ENCODE measurements at regions not wholly inside any gene's neighbourhood (a gene's known extent, or its start where the extent isn't known, plus 50 kb on each side); places are given as distances from the start of the nearest gene placed in this dataset.

- no peaks in the 10 kb centered on the region for H3K36me3 ChIP-seq (ENCODE audit: insufficient read depth, low read length)
- no peak overlapping the region for H3K4me2 ChIP-seq (ENCODE audit: low read length)
- H3K27me3 ChIP-seq (ENCODE audit: control insufficient read depth, insufficient read depth, low read length), result no peaks in the 10 kb centered on the region
- no peak overlapping the region for H3K9ac ChIP-seq (ENCODE audit: low read depth, low read length)
- H3K9me3 ChIP-seq (replicated peaks; ENCODE audit: low read length), result no peaks in the 10 kb centered on the region
- no peak overlapping the region for H3K4me3 ChIP-seq (ENCODE audit: low read length)
- H3K4me1 ChIP-seq (ENCODE audit: control insufficient read depth, insufficient read depth, low read length), result no peaks in the 10 kb centered on the region
These were observed 321.6 kb upstream of the TNP1 start for GRCh38 chr2:217181512-217181911.

- Histone ChIP-seq H3K4me3 (ENCODE audit: low read length) (no peak overlapping the region), H3K9me3 (replicated peaks; ENCODE audit: low read length) (no peaks in the 10 kb centered on the region), H3K4me1 (ENCODE audit: control insufficient read depth, insufficient read depth, low read length) (no peaks in the 10 kb centered on the region), H3K36me3 (ENCODE audit: insufficient read depth, low read length) (no peaks in the 10 kb centered on the region), H3K9ac (ENCODE audit: low read depth, low read length) (no peak overlapping the region), H3K27me3 (ENCODE audit: control insufficient read depth, insufficient read depth, low read length) (no peaks in the 10 kb centered on the region), H3K4me2 (ENCODE audit: low read length) (no peak overlapping the region)
These were observed 320.0 kb upstream of the TNP1 start for GRCh38 chr2:217179854-217180253.

GRCh38 chr2:217178341-217178740 is 318.5 kb upstream of the TNP1 start:
- H3K27me3 ChIP-seq (ENCODE audit: control insufficient read depth, insufficient read depth, low read length), result no peaks in the 10 kb centered on the region
- H3K36me3 ChIP-seq (ENCODE audit: insufficient read depth, low read length), result no peaks in the 10 kb centered on the region
- H3K4me1 ChIP-seq (ENCODE audit: control insufficient read depth, insufficient read depth, low read length), result no peaks in the 10 kb centered on the region
- H3K9me3 ChIP-seq (replicated peaks; ENCODE audit: low read length), result no peaks in the 10 kb centered on the region
- no peak overlapping the region for H3K4me3 ChIP-seq (ENCODE audit: low read length)
- no peak overlapping the region for H3K9ac ChIP-seq (ENCODE audit: low read depth, low read length)
- H3K4me2 ChIP-seq (ENCODE audit: low read length), result no peak overlapping the region

GRCh38 chr2:217177720-217178119 is 317.9 kb upstream of the TNP1 start:
- H3K9me3 ChIP-seq (replicated peaks; ENCODE audit: low read length), result no peaks in the 10 kb centered on the region
- no peaks in the 10 kb centered on the region for H3K36me3 ChIP-seq (ENCODE audit: insufficient read depth, low read length)
- no peak overlapping the region for H3K9ac ChIP-seq (ENCODE audit: low read depth, low read length)
- H3K27me3 ChIP-seq (ENCODE audit: control insufficient read depth, insufficient read depth, low read length), result no peaks in the 10 kb centered on the region
- H3K4me1 ChIP-seq (ENCODE audit: control insufficient read depth, insufficient read depth, low read length), result no peaks in the 10 kb centered on the region
- no peak overlapping the region for H3K4me2 ChIP-seq (ENCODE audit: low read length)
- H3K4me3 ChIP-seq (ENCODE audit: low read length), result no peak overlapping the region

- no peaks in the 10 kb centered on the region for H3K9me3 ChIP-seq (replicated peaks; ENCODE audit: low read length)
These were observed 312.0 kb upstream of the TNP1 start for GRCh38 chr2:217171874-217172273.

GRCh38 chr2:217168496-217168895 is 308.6 kb upstream of the TNP1 start:
- no peaks in the 10 kb centered on the region for H3K36me3 ChIP-seq (ENCODE audit: insufficient read depth, low read length)
- H3K4me1 ChIP-seq (ENCODE audit: control insufficient read depth, insufficient read depth, low read length), result no peaks in the 10 kb centered on the region
- H3K4me2 ChIP-seq (ENCODE audit: low read length), result no peak overlapping the region
- no peaks in the 10 kb centered on the region for H3K27me3 ChIP-seq (ENCODE audit: control insufficient read depth, insufficient read depth, low read length)
- H3K9me3 ChIP-seq (replicated peaks; ENCODE audit: low read length), result no peaks in the 10 kb centered on the region
- no peak overlapping the region for H3K4me3 ChIP-seq (ENCODE audit: low read length)
- no peak overlapping the region for H3K9ac ChIP-seq (ENCODE audit: low read depth, low read length)

More at GRCh38 chr2:217171874-217172273, 312.0 kb upstream of the TNP1 start:
- Histone ChIP-seq H3K27me3 (ENCODE audit: control insufficient read depth, insufficient read depth, low read length) (no peaks in the 10 kb centered on the region), H3K36me3 (ENCODE audit: insufficient read depth, low read length) (no peaks in the 10 kb centered on the region), H3K9ac (ENCODE audit: low read depth, low read length) (no peak overlapping the region), H3K4me2 (ENCODE audit: low read length) (no peak overlapping the region), H3K4me3 (ENCODE audit: low read length) (no peak overlapping the region), H3K4me1 (ENCODE audit: control insufficient read depth, insufficient read depth, low read length) (no peaks in the 10 kb centered on the region)

- no peak overlapping the region for H3K9ac ChIP-seq (ENCODE audit: low read depth, low read length)
- no peaks in the 10 kb centered on the region for H3K36me3 ChIP-seq (ENCODE audit: insufficient read depth, low read length)
- H3K9me3 ChIP-seq (replicated peaks; ENCODE audit: low read length), result no peaks in the 10 kb centered on the region
- H3K4me1 ChIP-seq (ENCODE audit: control insufficient read depth, insufficient read depth, low read length), result no peaks in the 10 kb centered on the region
- no peak overlapping the region for H3K4me3 ChIP-seq (ENCODE audit: low read length)
- H3K27me3 ChIP-seq (ENCODE audit: control insufficient read depth, insufficient read depth, low read length), result no peaks in the 10 kb centered on the region
- H3K4me2 ChIP-seq (ENCODE audit: low read length), result no peak overlapping the region
These were observed 307.7 kb upstream of the TNP1 start for GRCh38 chr2:217167531-217167930.

- Histone ChIP-seq H3K9ac (ENCODE audit: low read depth, low read length) (no peak overlapping the region), H3K4me2 (ENCODE audit: low read length) (no peak overlapping the region), H3K27me3 (ENCODE audit: control insufficient read depth, insufficient read depth, low read length) (no peaks in the 10 kb centered on the region), H3K4me3 (ENCODE audit: low read length) (no peak overlapping the region), H3K9me3 (replicated peaks; ENCODE audit: low read length) (no peaks in the 10 kb centered on the region), H3K4me1 (ENCODE audit: control insufficient read depth, insufficient read depth, low read length) (peaks cover 3% of the 10 kb centered on the region), H3K36me3 (ENCODE audit: insufficient read depth, low read length) (no peaks in the 10 kb centered on the region)
These were observed 306.5 kb upstream of the TNP1 start for GRCh38 chr2:217166241-217166850.

- no peaks in the 10 kb centered on the region for H3K9me3 ChIP-seq (replicated peaks; ENCODE audit: low read length)
- H3K4me1 ChIP-seq (ENCODE audit: control insufficient read depth, insufficient read depth, low read length), result peaks cover 3% of the 10 kb centered on the region
- no peak overlapping the region for H3K4me3 ChIP-seq (ENCODE audit: low read length)
- no peak overlapping the region for H3K9ac ChIP-seq (ENCODE audit: low read depth, low read length)
- H3K27me3 ChIP-seq (ENCODE audit: control insufficient read depth, insufficient read depth, low read length), result no peaks in the 10 kb centered on the region
- H3K4me2 ChIP-seq (ENCODE audit: low read length), result no peak overlapping the region
- H3K36me3 ChIP-seq (ENCODE audit: insufficient read depth, low read length), result no peaks in the 10 kb centered on the region
These were observed 305.7 kb upstream of the TNP1 start for GRCh38 chr2:217165547-217165946.

- H3K9me3 ChIP-seq (replicated peaks; ENCODE audit: low read length), result no peaks in the 10 kb centered on the region
- H3K4me2 ChIP-seq (ENCODE audit: low read length), result no peak overlapping the region
- no peak overlapping the region for H3K4me3 ChIP-seq (ENCODE audit: low read length)
- no peak overlapping the region for H3K9ac ChIP-seq (ENCODE audit: low read depth, low read length)
- peaks cover 3% of the 10 kb centered on the region for H3K4me1 ChIP-seq (ENCODE audit: control insufficient read depth, insufficient read depth, low read length)
- no peaks in the 10 kb centered on the region for H3K27me3 ChIP-seq (ENCODE audit: control insufficient read depth, insufficient read depth, low read length)
- no peaks in the 10 kb centered on the region for H3K36me3 ChIP-seq (ENCODE audit: insufficient read depth, low read length)
These were observed 304.1 kb upstream of the TNP1 start for GRCh38 chr2:217163987-217164386.

- H3K4me3 ChIP-seq (ENCODE audit: low read length), result no peak overlapping the region
- H3K4me1 ChIP-seq (ENCODE audit: control insufficient read depth, insufficient read depth, low read length), result peaks cover 3% of the 10 kb centered on the region
- no peaks in the 10 kb centered on the region for H3K9me3 ChIP-seq (replicated peaks; ENCODE audit: low read length)
- H3K9ac ChIP-seq (ENCODE audit: low read depth, low read length), result no peak overlapping the region
- no peaks in the 10 kb centered on the region for H3K36me3 ChIP-seq (ENCODE audit: insufficient read depth, low read length)
- peak overlapping the region; percentile 7 for H3K4me2 ChIP-seq (ENCODE audit: low read length)
- H3K27me3 ChIP-seq (ENCODE audit: control insufficient read depth, insufficient read depth, low read length), result peaks cover 7% of the 10 kb centered on the region
These were observed 302.7 kb upstream of the TNP1 start for GRCh38 chr2:217162533-217162932.

Measured in skeletal muscle satellite cell (primary cell).